KMS-11 (cell line): ENCODE measurements at regions not wholly inside any gene's neighbourhood (a gene's known extent, or its start where the extent isn't known, plus 50 kb on each side); places are given as distances from the start of the nearest gene placed in this dataset.

Source experiments
- H2AFZ ChIP-seq: fragments of 200-600 bp; sonication (generic); 2 replicates; pipeline ENCODE4 v1.6.1; 2016; ENCODE audit warnings: antibody characterized with exemption, mixed run types, low read depth
- H3K27ac ChIP-seq: fragments of 200-600 bp; sonication (generic); 2 replicates; pipeline ENCODE4 v1.6.1; 2016; ENCODE audit warnings: mild to moderate bottlenecking, mixed run types
- H3K27me3 ChIP-seq: fragments of 200-600 bp; sonication (generic); 2 replicates; pipeline ENCODE4 v1.6.1; 2017; ENCODE audit warnings: mild to moderate bottlenecking, low read depth, mixed run types, moderate library complexity; ENCODE audit not compliant: insufficient read depth
- H3K36me3 ChIP-seq: fragments of 200-600 bp; sonication (generic); 2 replicates; pipeline ENCODE4 v1.6.1; 2017; ENCODE audit warnings: mild to moderate bottlenecking, mixed run types; ENCODE audit not compliant: insufficient read depth
- H3K4me1 ChIP-seq: fragments of 200-600 bp; sonication (generic); 2 replicates; pipeline ENCODE4 v1.6.1; 2016; ENCODE audit warnings: mild to moderate bottlenecking, low read depth, mixed run types; ENCODE audit not compliant: poor library complexity, severe bottlenecking
- H3K4me2 ChIP-seq: fragments of 200-600 bp; sonication (generic); 2 replicates; pipeline ENCODE4 v1.7.0; 2016; ENCODE audit warnings: mild to moderate bottlenecking, mixed run types
- H3K4me3 ChIP-seq: fragments of 200-600 bp; sonication (generic); IDR thresholded peaks from 2 replicates; pipeline ENCODE4 v1.6.1; 2017; ENCODE audit warnings: low read depth, low read length, mixed read lengths; ENCODE audit not compliant: insufficient read depth
- H3K79me2 ChIP-seq: fragments of 200-600 bp; sonication (generic); 2 replicates; pipeline ENCODE4 v1.6.1; 2016; ENCODE audit warnings: low read depth, mixed run types; ENCODE audit not compliant: insufficient read depth
- H3K9ac ChIP-seq: fragments of 200-600 bp; sonication (generic); 2 replicates; pipeline ENCODE4 v1.6.1; 2016; ENCODE audit warnings: mild to moderate bottlenecking, mixed run types
- H4K20me1 ChIP-seq: fragments of 200-600 bp; sonication (generic); 2 replicates; pipeline ENCODE4 v1.6.1; 2016; ENCODE audit warnings: mild to moderate bottlenecking, mixed run types; ENCODE audit not compliant: insufficient read depth
- TF ChIP-seq, protein P1 (sequence below): fragments of 200-600 bp; sonication (generic); conservative IDR thresholded peaks from 2 replicates; pipeline ENCODE4 v1.6.1; 2017; ENCODE audit warnings: low read depth, mild to moderate bottlenecking, antibody characterized with exemption, low read length, moderate library complexity, mixed read lengths

DNA sequence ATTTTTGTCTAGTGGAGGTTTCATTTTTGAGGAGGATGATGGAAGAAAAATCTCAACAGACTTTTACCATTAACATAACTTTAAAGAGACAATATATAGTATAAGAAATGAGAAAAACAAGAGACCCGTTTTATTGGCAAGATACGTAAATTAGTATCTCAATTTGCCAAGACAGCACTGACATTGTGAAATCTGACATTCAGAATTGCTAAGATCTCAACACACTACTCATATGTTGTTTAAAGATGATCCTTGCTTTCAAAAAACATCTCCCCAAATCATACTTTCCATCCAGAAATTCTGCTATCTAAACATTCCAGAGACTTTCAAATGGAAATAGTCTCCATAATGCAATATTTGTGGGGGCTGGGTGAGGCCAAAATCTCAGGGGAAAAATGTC is 220.9 kb upstream of the CEP162 start:
- TF ChIP-seq, protein P1, sequence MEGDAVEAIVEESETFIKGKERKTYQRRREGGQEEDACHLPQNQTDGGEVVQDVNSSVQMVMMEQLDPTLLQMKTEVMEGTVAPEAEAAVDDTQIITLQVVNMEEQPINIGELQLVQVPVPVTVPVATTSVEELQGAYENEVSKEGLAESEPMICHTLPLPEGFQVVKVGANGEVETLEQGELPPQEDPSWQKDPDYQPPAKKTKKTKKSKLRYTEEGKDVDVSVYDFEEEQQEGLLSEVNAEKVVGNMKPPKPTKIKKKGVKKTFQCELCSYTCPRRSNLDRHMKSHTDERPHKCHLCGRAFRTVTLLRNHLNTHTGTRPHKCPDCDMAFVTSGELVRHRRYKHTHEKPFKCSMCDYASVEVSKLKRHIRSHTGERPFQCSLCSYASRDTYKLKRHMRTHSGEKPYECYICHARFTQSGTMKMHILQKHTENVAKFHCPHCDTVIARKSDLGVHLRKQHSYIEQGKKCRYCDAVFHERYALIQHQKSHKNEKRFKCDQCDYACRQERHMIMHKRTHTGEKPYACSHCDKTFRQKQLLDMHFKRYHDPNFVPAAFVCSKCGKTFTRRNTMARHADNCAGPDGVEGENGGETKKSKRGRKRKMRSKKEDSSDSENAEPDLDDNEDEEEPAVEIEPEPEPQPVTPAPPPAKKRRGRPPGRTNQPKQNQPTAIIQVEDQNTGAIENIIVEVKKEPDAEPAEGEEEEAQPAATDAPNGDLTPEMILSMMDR, result no peak
- no peak overlapping the region for H3K9ac ChIP-seq
- no peak overlapping the region for H3K4me2 ChIP-seq
- H3K27me3 ChIP-seq, result no peaks in the 10 kb centered on the region
- no peaks in the 10 kb centered on the region for H3K36me3 ChIP-seq
- no peak overlapping the region for H3K4me3 ChIP-seq
- H3K79me2 ChIP-seq, result no peaks in the 10 kb centered on the region
- H4K20me1 ChIP-seq, result no peaks in the 10 kb centered on the region
- no peak overlapping the region for H2AFZ ChIP-seq
- H3K27ac ChIP-seq, result no peak overlapping the region
- no peaks in the 10 kb centered on the region for H3K4me1 ChIP-seq

DNA sequence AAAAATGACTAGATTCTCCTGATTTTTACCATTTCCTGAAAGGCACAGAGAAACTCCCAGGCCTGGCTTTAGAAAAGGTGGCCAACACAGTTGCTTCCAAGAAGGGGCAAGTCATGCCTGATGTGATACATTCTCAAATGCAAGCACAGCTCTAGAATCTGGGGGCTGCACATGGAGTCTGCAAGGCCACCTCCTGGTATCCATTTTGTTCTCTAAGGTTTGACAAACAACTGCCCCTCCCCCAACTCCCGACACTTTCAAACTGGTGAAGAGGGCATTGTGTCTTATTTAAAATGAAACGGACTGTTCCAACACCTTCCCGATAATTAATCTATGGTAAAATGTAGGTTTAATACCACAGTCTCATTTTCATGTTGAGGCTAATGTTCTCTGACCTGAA is 220.2 kb upstream of the CEP162 start:
- no peak overlapping the region for H2AFZ ChIP-seq
- H3K4me3 ChIP-seq, result no peak overlapping the region
- H4K20me1 ChIP-seq, result no peaks in the 10 kb centered on the region
- H3K4me1 ChIP-seq, result no peaks in the 10 kb centered on the region
- H3K27me3 ChIP-seq, result no peaks in the 10 kb centered on the region
- H3K27ac ChIP-seq, result no peak overlapping the region
- no peak overlapping the region for H3K9ac ChIP-seq
- no peak overlapping the region for H3K4me2 ChIP-seq
- TF ChIP-seq, protein P1, result no peak
- no peaks in the 10 kb centered on the region for H3K79me2 ChIP-seq
- H3K36me3 ChIP-seq, result no peaks in the 10 kb centered on the region

DNA sequence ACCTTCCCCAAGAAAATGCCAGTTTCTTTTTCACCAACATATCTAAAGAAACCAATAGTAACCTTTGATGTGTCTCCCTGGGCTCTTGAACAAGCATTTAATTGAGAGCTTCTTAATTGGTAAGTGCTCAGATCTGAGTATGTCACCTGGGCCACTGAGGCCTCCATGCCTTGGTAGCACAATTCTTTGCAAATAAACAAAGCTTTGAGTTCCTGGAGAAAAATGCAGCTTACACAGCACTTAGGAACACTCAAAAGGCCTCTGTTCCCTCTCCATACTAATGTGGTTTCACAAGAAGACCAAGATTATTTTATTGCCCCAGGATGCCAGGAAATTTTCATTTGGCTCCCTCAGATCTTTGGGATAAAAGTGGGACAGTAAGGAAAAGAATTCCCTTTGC is 217.6 kb upstream of the CEP162 start:
- H3K79me2 ChIP-seq, result no peaks in the 10 kb centered on the region
- H3K4me3 ChIP-seq, result no peak overlapping the region
- no peak overlapping the region for H2AFZ ChIP-seq
- no peaks in the 10 kb centered on the region for H3K27me3 ChIP-seq
- H3K9ac ChIP-seq, result no peak overlapping the region
- TF ChIP-seq, protein P1, result no peak
- H3K4me1 ChIP-seq, result no peaks in the 10 kb centered on the region
- H3K4me2 ChIP-seq, result no peak overlapping the region
- no peak overlapping the region for H3K27ac ChIP-seq
- H3K36me3 ChIP-seq, result no peaks in the 10 kb centered on the region
- no peaks in the 10 kb centered on the region for H4K20me1 ChIP-seq

DNA sequence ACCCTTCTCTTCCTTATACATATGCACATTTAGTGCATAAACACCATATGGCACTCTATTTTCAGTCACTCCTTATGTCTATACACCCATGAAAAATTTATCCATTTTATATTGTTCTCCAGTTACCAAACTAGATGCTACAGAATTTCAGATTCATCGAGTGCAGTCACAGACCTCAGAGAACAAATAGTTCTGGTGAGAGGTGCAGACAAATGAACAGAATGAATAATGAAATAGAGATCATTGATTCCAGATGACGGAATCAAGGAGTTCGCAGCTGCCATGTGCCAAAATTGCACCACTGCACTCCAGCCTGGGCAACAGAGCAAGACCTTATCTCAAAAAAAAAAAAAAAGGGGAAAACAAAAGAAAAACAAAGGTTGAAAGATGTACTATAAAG is 214.8 kb upstream of the CEP162 start:
- Histone ChIP-seq H3K36me3 (no peaks in the 10 kb centered on the region), H3K79me2 (no peaks in the 10 kb centered on the region), H3K4me2 (no peak overlapping the region), H3K4me1 (no peaks in the 10 kb centered on the region), H3K27me3 (no peaks in the 10 kb centered on the region), H3K27ac (no peak overlapping the region), H3K9ac (no peak overlapping the region), H4K20me1 (no peaks in the 10 kb centered on the region), H3K4me3 (no peak overlapping the region), H2AFZ (no peak overlapping the region)
- TF ChIP-seq, protein P1, result no peak

DNA sequence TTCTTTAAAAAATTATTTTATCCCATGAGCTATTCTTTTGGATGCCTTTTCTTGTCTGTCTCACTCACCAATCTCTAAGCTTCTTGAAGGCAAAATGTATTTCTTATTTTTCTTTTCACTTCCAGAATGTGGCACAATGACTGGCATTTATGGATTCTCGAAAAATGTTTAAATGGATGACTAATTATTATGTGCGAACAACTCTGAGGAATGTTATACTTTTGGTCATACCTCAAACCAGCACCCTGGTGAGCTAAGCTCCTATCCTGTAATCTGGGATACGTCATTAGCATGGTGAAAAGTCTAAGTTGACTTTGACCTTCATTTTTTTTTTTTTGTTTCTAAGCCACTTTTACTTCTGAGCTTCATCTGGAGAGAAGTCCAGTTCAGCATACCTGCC is 214.0 kb upstream of the CEP162 start:
- Histone ChIP-seq H3K36me3 (no peaks in the 10 kb centered on the region), H3K79me2 (no peaks in the 10 kb centered on the region), H3K4me3 (no peak overlapping the region), H3K9ac (no peak overlapping the region), H3K4me2 (no peak overlapping the region), H2AFZ (no peak overlapping the region), H3K27me3 (no peaks in the 10 kb centered on the region), H3K4me1 (no peaks in the 10 kb centered on the region), H4K20me1 (no peaks in the 10 kb centered on the region), H3K27ac (no peak overlapping the region)
- TF ChIP-seq, protein P1, result no peak
